ENCODE measurements at regions not wholly inside any gene's neighbourhood (a gene's known extent, or its start where the extent isn't known, plus 50 kb on each side); places are given as distances from the start of the nearest gene placed in this dataset.

DNA sequence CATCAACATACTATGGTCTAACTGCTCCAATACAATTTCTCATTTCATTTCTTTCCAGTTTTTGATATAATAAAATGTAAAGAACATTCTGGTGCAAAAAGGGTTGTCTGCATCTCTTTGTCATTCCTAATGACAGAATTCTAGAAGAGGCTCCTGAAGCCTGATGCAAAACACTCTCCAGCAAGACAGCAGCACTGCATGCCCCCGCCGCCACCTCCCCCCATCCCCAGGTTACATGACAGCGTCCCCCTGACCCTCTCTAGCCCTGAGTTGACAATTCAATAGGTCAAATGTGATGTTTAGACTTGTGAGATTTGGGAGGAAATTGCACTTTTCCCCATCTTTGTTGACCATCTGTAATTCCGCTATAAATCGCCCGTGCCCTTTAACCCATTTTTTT lies 64.6 kb upstream of the C1orf21 start:
- DNase-seq (ENCODE audit: low spot score): no peak

DNA sequence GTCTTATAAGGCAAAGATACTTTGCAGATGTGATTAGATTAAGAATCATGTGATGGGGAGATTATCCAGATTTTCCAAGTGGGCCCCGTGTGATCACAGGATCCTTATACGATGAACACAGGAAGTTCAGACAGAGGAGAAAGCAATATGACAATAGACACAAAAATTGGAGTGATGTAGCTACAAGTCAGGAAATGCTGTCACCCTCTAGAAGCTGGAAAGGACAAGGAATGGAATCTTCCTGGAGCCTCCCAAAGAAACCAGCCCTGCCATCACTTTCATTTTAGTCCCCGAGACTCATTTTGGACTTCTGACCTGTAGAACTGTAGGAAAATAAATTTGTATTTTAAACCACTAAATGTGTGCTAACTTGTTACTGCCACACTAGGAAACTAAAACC lies 61.9 kb upstream of the C1orf21 start:
- no peak for DNase-seq (ENCODE audit: low spot score)

DNA sequence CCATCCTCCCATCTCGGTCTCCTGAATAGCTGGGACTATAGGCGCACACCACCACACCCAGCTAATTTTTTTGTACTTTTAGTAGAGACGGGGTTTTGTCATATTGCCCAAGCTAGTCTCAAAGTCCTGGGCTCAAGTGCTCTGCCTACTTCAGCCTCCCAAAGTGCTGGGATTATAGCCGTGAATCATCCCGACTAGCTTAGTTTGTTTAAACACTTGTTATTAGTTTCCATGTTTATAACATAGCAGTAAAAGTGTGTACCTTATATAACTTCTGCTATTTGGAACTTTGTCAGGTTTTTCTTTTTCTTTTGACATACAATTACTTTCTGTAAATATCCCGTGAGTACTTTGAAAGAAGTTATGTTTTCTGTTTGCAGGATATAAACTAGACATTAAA lies 60.6 kb upstream of the C1orf21 start:
- DNase-seq (ENCODE audit: low spot score): no peak

DNA sequence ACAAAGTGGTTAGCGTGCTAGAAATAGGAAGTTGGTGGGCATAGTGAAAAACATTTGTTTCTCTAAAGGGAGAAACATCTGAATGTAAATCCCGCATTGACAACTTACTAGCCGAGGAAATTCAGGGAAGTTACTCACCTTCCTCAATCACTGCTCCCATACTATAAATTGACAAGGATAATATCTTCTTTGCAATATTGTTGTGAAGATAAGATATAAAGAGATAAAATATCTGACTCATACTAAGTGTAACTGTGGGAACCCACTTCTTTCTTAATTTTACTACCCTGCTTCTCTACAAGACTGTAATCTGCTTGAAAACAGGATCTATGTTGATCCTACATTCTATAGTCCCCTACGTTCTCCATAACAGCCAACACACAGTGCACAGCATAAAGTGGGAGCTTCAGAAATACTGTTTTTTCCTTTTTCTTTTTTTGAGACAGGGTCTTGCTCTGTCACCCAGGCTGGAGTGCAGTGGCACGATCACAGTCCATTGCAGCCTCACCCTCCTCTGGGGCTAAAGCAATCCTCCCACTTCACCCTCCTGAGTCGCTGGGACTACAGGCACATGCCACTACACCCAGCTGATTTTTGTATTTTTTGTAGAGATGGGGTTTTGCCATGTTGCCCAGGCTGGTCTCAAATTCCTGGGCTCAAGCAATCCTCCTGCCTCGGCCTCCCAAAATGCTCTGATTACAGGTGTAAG lies 57.4 kb upstream of the C1orf21 start:
- no peak for DNase-seq (ENCODE audit: low spot score)

DNA sequence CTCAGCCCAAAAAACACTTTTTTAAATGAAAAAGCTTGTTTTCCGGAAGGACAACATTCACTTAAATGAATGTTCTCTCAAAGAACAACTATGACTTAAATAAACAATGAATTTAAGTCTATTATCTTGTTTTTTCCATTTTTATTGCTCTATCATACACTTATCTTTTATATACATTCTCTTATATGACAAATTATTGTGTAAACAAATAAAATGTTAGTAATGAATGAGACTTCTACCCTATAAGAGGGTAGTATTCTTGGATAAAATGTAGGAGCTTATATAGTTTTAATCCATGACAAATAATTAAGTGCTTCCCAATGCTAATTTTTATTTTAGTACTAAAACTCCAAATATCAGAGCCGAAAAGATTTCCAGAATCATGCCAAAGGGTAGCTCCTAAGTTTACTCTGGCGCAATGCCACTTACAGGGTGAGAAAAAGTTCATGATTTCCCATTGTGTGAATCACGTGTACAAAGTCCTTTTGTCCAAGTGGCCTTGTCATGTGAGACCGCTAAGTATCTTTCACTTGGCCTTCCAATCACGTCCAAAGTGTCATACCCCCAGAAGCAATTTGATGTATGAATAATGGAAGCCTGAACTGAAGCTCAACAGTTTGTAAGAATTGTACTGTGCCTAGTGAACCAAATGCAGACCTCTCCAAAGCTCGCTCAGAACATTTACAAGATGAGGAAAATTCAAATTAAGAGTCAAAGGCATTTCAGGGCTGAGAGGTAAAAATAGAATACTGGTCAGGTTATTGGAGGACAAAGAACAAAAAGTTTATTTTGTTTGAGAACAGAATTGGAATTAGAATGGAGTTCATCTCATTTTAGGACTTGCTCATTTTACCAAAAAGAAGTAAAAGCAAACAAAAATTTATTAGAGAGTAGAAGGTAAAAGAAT lies 56.6 kb upstream of the C1orf21 start:
- no peak for DNase-seq (ENCODE audit: low spot score)

DNA sequence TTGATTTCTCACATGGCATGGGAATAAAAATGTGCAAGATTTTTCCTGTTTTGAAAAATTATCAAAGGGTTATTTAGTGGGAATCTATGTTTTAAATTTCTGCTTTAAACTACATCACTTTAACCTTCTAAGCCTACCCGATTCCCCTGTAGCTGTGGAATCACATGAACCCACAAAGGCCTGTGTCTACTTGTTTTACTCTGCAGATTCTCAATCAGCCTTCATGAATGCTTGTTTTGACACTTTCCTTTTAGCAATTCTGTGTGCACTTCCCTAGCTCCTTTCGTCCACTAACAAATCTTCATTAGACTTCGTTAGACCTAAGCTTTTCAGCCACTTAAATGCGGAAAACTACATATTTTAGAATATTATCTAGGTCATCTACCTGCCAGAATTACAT lies 56.0 kb upstream of the C1orf21 start:
- no peak for DNase-seq (ENCODE audit: low spot score)

Data from hepatic stellate cell (primary cell).